CD1c-positive myeloid dendritic cell (primary cell): ENCODE measurements at regions not wholly inside any gene's neighbourhood (a gene's known extent, or its start where the extent isn't known, plus 50 kb on each side); places are given as distances from the start of the nearest gene placed in this dataset.
"Not testable (repeated sequence)": the region's sequence is repeated elsewhere in the genome, so short reads cannot be mapped to it uniquely, and the experiment has no call there.

Source experiments
- DNase-seq: peaks from one replicate; pipeline ENCODE4 v3.0.0-alpha.2; 2016; ENCODE audit errors: extremely low spot score

- no peak for DNase-seq
Observed at GRCh38 chr6:169101036-169101805, 152.4 kb downstream of the THBS2 start.

- DNase-seq: no peak
Observed at GRCh38 chr6:169099411-169100202, 154.0 kb downstream of the THBS2 start.

GRCh38 chr6:169098651-169099050 is 155.0 kb downstream of the THBS2 start:
- DNase-seq: not testable (repeated sequence)

GRCh38 chr6:169098116-169098515 is 155.5 kb downstream of the THBS2 start:
- DNase-seq: no peak

GRCh38 chr6:169097381-169097959 is 156.2 kb downstream of the THBS2 start:
- DNase-seq: no peak

GRCh38 chr6:169096388-169096787 is 157.3 kb downstream of the THBS2 start:
- no peak for DNase-seq

- DNase-seq: no peak
Observed at GRCh38 chr6:169095153-169095552, 158.5 kb downstream of the THBS2 start.

GRCh38 chr6:169094552-169094950 is 159.1 kb downstream of the THBS2 start:
- DNase-seq: no peak

GRCh38 chr6:169093770-169094551 is 159.7 kb downstream of the THBS2 start:
- DNase-seq: no peak

GRCh38 chr6:169093066-169093723 is 160.5 kb downstream of the THBS2 start:
- no peak for DNase-seq

- no peak for DNase-seq
Observed at GRCh38 chr6:169092375-169092774, 161.3 kb downstream of the THBS2 start.

GRCh38 chr6:169090514-169091127 is 163.0 kb downstream of the THBS2 start:
- not testable (repeated sequence) for DNase-seq

- DNase-seq: no peak
Observed at GRCh38 chr6:169088762-169089161, 164.9 kb downstream of the THBS2 start.

GRCh38 chr6:169087443-169088041 is 166.1 kb downstream of the THBS2 start:
- DNase-seq: no peak

- not testable (repeated sequence) for DNase-seq
Observed at GRCh38 chr6:169086616-169087015, 167.0 kb downstream of the THBS2 start.

- no peak for DNase-seq
Observed at GRCh38 chr6:169086020-169086419, 167.6 kb downstream of the THBS2 start.

- DNase-seq: no peak
Observed at GRCh38 chr6:169085466-169085865, 168.2 kb downstream of the THBS2 start.

- not testable (repeated sequence) for DNase-seq
Observed at GRCh38 chr6:169084557-169084956, 169.1 kb downstream of the THBS2 start.

GRCh38 chr6:169084067-169084466 is 169.6 kb downstream of the THBS2 start:
- no peak for DNase-seq

GRCh38 chr6:169083508-169083874 is 170.2 kb downstream of the THBS2 start:
- no peak for DNase-seq
